ENCODE measurements at regions not wholly inside any gene's neighbourhood (a gene's known extent, or its start where the extent isn't known, plus 50 kb on each side); places are given as distances from the start of the nearest gene placed in this dataset.

GRCh38 chr5:3349704-3350565, 245.7 kb upstream of the IRX1 start:
- Histone ChIP-seq H3K9ac (ENCODE audit: low read length) (no peak overlapping the region), H3K4me3 (ENCODE audit: low read depth, low read length) (no peak overlapping the region), H3K27ac (ENCODE audit: low read depth, low read length) (no peak overlapping the region), H3K9me3 (ENCODE audit: control insufficient read depth, insufficient read depth, low read depth, low read length) (no peaks in the 10 kb centered on the region), H3K36me3 (ENCODE audit: control insufficient read depth, insufficient read depth, low read length) (no peaks in the 10 kb centered on the region), H3K4me1 (ENCODE audit: control insufficient read depth, insufficient read depth, low read length) (no peaks in the 10 kb centered on the region), H3K27me3 (ENCODE audit: control insufficient read depth, insufficient read depth, low read length) (no peaks in the 10 kb centered on the region; the same call in 1 of the 2 replicates)

GRCh38 chr5:3348576-3349535, 246.8 kb upstream of the IRX1 start:
- H3K9me3 ChIP-seq (ENCODE audit: control insufficient read depth, insufficient read depth, low read depth, low read length): no peaks in the 10 kb centered on the region
- H3K4me1 ChIP-seq (ENCODE audit: control insufficient read depth, insufficient read depth, low read length): no peaks in the 10 kb centered on the region
- H3K9ac ChIP-seq (ENCODE audit: low read length): no peak overlapping the region
- no peaks in the 10 kb centered on the region for H3K27me3 ChIP-seq (ENCODE audit: control insufficient read depth, insufficient read depth, low read length)
- no peaks in the 10 kb centered on the region for H3K36me3 ChIP-seq (ENCODE audit: control insufficient read depth, insufficient read depth, low read length)
- no peak overlapping the region for H3K4me3 ChIP-seq (ENCODE audit: low read depth, low read length)
- no peak overlapping the region for H3K27ac ChIP-seq (ENCODE audit: low read depth, low read length)

- no peaks in the 10 kb centered on the region for H3K4me1 ChIP-seq (ENCODE audit: control insufficient read depth, insufficient read depth, low read length)
- H3K9me3 ChIP-seq (ENCODE audit: control insufficient read depth, insufficient read depth, low read depth, low read length): no peaks in the 10 kb centered on the region
- H3K9ac ChIP-seq (ENCODE audit: low read length): no peak overlapping the region
- no peaks in the 10 kb centered on the region for H3K27me3 ChIP-seq (ENCODE audit: control insufficient read depth, insufficient read depth, low read length)
- no peaks in the 10 kb centered on the region for H3K36me3 ChIP-seq (ENCODE audit: control insufficient read depth, insufficient read depth, low read length)
- H3K27ac ChIP-seq (ENCODE audit: low read depth, low read length): no peak overlapping the region
- H3K4me3 ChIP-seq (ENCODE audit: low read depth, low read length): no peak overlapping the region
These were observed 247.9 kb upstream of the IRX1 start for GRCh38 chr5:3347741-3348140.

- Histone ChIP-seq H3K4me1 (ENCODE audit: control insufficient read depth, insufficient read depth, low read length) (no peaks in the 10 kb centered on the region), H3K9me3 (ENCODE audit: control insufficient read depth, insufficient read depth, low read depth, low read length) (no peaks in the 10 kb centered on the region), H3K4me3 (ENCODE audit: low read depth, low read length) (no peak overlapping the region), H3K27ac (ENCODE audit: low read depth, low read length) (no peak overlapping the region), H3K9ac (ENCODE audit: low read length) (no peak overlapping the region), H3K36me3 (ENCODE audit: control insufficient read depth, insufficient read depth, low read length) (no peaks in the 10 kb centered on the region), H3K27me3 (ENCODE audit: control insufficient read depth, insufficient read depth, low read length) (no peaks in the 10 kb centered on the region)
These were observed 249.4 kb upstream of the IRX1 start for GRCh38 chr5:3346111-3346820.

- Histone ChIP-seq H3K9me3 (ENCODE audit: control insufficient read depth, insufficient read depth, low read depth, low read length) (no peaks in the 10 kb centered on the region), H3K36me3 (ENCODE audit: control insufficient read depth, insufficient read depth, low read length) (no peaks in the 10 kb centered on the region), H3K4me3 (ENCODE audit: low read depth, low read length) (no peak overlapping the region), H3K27me3 (ENCODE audit: control insufficient read depth, insufficient read depth, low read length) (no peaks in the 10 kb centered on the region), H3K4me1 (ENCODE audit: control insufficient read depth, insufficient read depth, low read length) (no peaks in the 10 kb centered on the region), H3K9ac (ENCODE audit: low read length) (no peak overlapping the region), H3K27ac (ENCODE audit: low read depth, low read length) (no peak overlapping the region)
These were observed 250.4 kb upstream of the IRX1 start for GRCh38 chr5:3345195-3345594.

- no peaks in the 10 kb centered on the region for H3K27me3 ChIP-seq (ENCODE audit: control insufficient read depth, insufficient read depth, low read length)
- H3K9ac ChIP-seq (ENCODE audit: low read length): no peak overlapping the region
- no peak overlapping the region for H3K4me3 ChIP-seq (ENCODE audit: low read depth, low read length)
- H3K36me3 ChIP-seq (ENCODE audit: control insufficient read depth, insufficient read depth, low read length): no peaks in the 10 kb centered on the region
- H3K27ac ChIP-seq (ENCODE audit: low read depth, low read length): no peak overlapping the region
- no peaks in the 10 kb centered on the region for H3K4me1 ChIP-seq (ENCODE audit: control insufficient read depth, insufficient read depth, low read length)
- no peaks in the 10 kb centered on the region for H3K9me3 ChIP-seq (ENCODE audit: control insufficient read depth, insufficient read depth, low read depth, low read length)
These were observed 251.0 kb upstream of the IRX1 start for GRCh38 chr5:3344671-3345070.

GRCh38 chr5:3343911-3344310, 251.7 kb upstream of the IRX1 start:
- no peaks in the 10 kb centered on the region for H3K27me3 ChIP-seq (ENCODE audit: control insufficient read depth, insufficient read depth, low read length)
- no peaks in the 10 kb centered on the region for H3K36me3 ChIP-seq (ENCODE audit: control insufficient read depth, insufficient read depth, low read length)
- no peak overlapping the region for H3K4me3 ChIP-seq (ENCODE audit: low read depth, low read length)
- no peak overlapping the region for H3K27ac ChIP-seq (ENCODE audit: low read depth, low read length)
- no peaks in the 10 kb centered on the region for H3K4me1 ChIP-seq (ENCODE audit: control insufficient read depth, insufficient read depth, low read length)
- H3K9me3 ChIP-seq (ENCODE audit: control insufficient read depth, insufficient read depth, low read depth, low read length): no peaks in the 10 kb centered on the region
- H3K9ac ChIP-seq (ENCODE audit: low read length): no peak overlapping the region

GRCh38 chr5:3343211-3343610, 252.4 kb upstream of the IRX1 start:
- Histone ChIP-seq H3K27ac (ENCODE audit: low read depth, low read length) (no peak overlapping the region), H3K9ac (ENCODE audit: low read length) (no peak overlapping the region), H3K36me3 (ENCODE audit: control insufficient read depth, insufficient read depth, low read length) (no peaks in the 10 kb centered on the region), H3K27me3 (ENCODE audit: control insufficient read depth, insufficient read depth, low read length) (no peaks in the 10 kb centered on the region), H3K9me3 (ENCODE audit: control insufficient read depth, insufficient read depth, low read depth, low read length) (no peaks in the 10 kb centered on the region), H3K4me1 (ENCODE audit: control insufficient read depth, insufficient read depth, low read length) (no peaks in the 10 kb centered on the region), H3K4me3 (ENCODE audit: low read depth, low read length) (no peak overlapping the region)

GRCh38 chr5:3342271-3343100, 253.1 kb upstream of the IRX1 start:
- Histone ChIP-seq H3K9ac (ENCODE audit: low read length) (no peak overlapping the region), H3K4me1 (ENCODE audit: control insufficient read depth, insufficient read depth, low read length) (no peaks in the 10 kb centered on the region), H3K27ac (ENCODE audit: low read depth, low read length) (no peak overlapping the region), H3K27me3 (ENCODE audit: control insufficient read depth, insufficient read depth, low read length) (no peaks in the 10 kb centered on the region), H3K4me3 (ENCODE audit: low read depth, low read length) (no peak overlapping the region), H3K9me3 (ENCODE audit: control insufficient read depth, insufficient read depth, low read depth, low read length) (no peaks in the 10 kb centered on the region), H3K36me3 (ENCODE audit: control insufficient read depth, insufficient read depth, low read length) (no peaks in the 10 kb centered on the region)
